ENCODE measurements at regions not wholly inside any gene's neighbourhood (a gene's known extent, or its start where the extent isn't known, plus 50 kb on each side); places are given as distances from the start of the nearest gene placed in this dataset.

DNA sequence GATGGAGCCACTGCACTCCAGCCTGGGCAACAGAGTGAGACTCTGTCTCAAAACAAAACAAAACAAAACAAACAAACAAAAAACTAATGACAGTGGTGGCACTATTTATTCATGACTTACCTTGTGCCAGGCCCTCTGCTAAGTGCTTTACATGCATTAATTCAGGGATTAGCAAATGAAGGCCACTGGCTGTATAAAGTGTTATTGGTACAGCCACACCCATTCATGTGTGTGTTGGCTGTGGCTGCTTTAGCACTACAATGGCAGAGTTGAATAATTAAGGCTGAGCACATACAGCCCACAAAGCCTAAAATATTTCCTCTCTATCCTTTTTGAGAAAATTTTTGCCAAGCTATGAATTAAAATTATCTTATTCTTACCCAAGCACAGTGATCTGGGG is 531.8 kb upstream of the CDH5 start:
- H3K79me2 ChIP-seq (ENCODE audit: insufficient read depth, low read length): no peaks in the 10 kb centered on the region
- no peak overlapping the region for H3K4me3 ChIP-seq (replicated peaks in 1 of 2; ENCODE audit: low read depth in 1 of 2, low read length in 2 of 2)
- TF ChIP-seq YY1 (IDR thresholded peaks at IDR 0.05; ENCODE audit: extremely low read depth, insufficient replicate concordance, low read depth, low read length) (no peak), ZNF274 (IDR thresholded peaks at IDR 0.05; ENCODE audit: low read depth, low read length) (no peak), POLR2AphosphoS5 (IDR thresholded peaks at IDR 0.05; ENCODE audit: low read depth, low read length) (no peak), EZH2phosphoT487 (IDR thresholded peaks at IDR 0.05; ENCODE audit: borderline replicate concordance) (no peak), SIN3A (IDR thresholded peaks at IDR 0.05; ENCODE audit: low read depth) (no peak), REST (IDR thresholded peaks at IDR 0.05; ENCODE audit: low read depth) (no peak), SRF (IDR thresholded peaks at IDR 0.05; ENCODE audit: low read depth) (no peak)
- TF ChIP-seq, protein P1, sequence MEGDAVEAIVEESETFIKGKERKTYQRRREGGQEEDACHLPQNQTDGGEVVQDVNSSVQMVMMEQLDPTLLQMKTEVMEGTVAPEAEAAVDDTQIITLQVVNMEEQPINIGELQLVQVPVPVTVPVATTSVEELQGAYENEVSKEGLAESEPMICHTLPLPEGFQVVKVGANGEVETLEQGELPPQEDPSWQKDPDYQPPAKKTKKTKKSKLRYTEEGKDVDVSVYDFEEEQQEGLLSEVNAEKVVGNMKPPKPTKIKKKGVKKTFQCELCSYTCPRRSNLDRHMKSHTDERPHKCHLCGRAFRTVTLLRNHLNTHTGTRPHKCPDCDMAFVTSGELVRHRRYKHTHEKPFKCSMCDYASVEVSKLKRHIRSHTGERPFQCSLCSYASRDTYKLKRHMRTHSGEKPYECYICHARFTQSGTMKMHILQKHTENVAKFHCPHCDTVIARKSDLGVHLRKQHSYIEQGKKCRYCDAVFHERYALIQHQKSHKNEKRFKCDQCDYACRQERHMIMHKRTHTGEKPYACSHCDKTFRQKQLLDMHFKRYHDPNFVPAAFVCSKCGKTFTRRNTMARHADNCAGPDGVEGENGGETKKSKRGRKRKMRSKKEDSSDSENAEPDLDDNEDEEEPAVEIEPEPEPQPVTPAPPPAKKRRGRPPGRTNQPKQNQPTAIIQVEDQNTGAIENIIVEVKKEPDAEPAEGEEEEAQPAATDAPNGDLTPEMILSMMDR (IDR thresholded peaks at IDR 0.05 in 2 of 3, conservative IDR thresholded peaks at IDR 0.05 in 1 of 3; ENCODE audit: borderline replicate concordance in 1 of 3, insufficient read depth in 1 of 3, low read depth in 2 of 3, low read length in 2 of 3): no peak
- no peaks in the 10 kb centered on the region for H3K27me3 ChIP-seq (ENCODE audit: insufficient read depth, low read length)
- no peaks in the 10 kb centered on the region for H3K9me2 ChIP-seq (ENCODE audit: insufficient read depth)
- H3K27ac ChIP-seq (ENCODE audit: low read depth, low read length): no peak overlapping the region
- DNase-seq (ENCODE audit: low read depth, low spot score) (no peak), ATAC-seq (no peak)
- no peaks in the 10 kb centered on the region for H3K9me3 ChIP-seq (ENCODE audit: control insufficient read depth in 1 of 2, insufficient read depth in 1 of 2, low read depth in 1 of 2, low read length in 2 of 2)
- no peaks in the 10 kb centered on the region for H3K36me3 ChIP-seq (ENCODE audit: control insufficient read depth in 1 of 2, insufficient read depth in 2 of 2, low read length in 2 of 2)
- H4K20me1 ChIP-seq (ENCODE audit: insufficient read depth): no peaks in the 10 kb centered on the region
- no peak overlapping the region for H3K4me2 ChIP-seq (ENCODE audit: low read length)
- intact Hi-C loops (cut with micrococcal nuclease): no loop called here
- POLR2A ChIA-PET: no interaction called here
- no peaks in the 10 kb centered on the region for H3K4me1 ChIP-seq (ENCODE audit: control insufficient read depth in 1 of 2, insufficient read depth in 2 of 2, low read length in 2 of 2)
- CTCF ChIA-PET: no interaction called here
- no peak overlapping the region for H2AFZ ChIP-seq (ENCODE audit: low read depth, low read length, poor library complexity, severe bottlenecking)
- RAD21 ChIA-PET (ENCODE audit: low non-redundant PET in 1 of 2, low total read pairs in 2 of 2, uncharacterized antibody in 2 of 2, unreplicated experiment in 2 of 2): no interaction called here
- no TSS peak for BruUV-seq (replicated peaks)
- H3K9ac ChIP-seq (ENCODE audit: low read length): no peak overlapping the region
